22Rv1 (cell line): ENCODE measurements at regions not wholly inside any gene's neighbourhood (a gene's known extent, or its start where the extent isn't known, plus 50 kb on each side); places are given as distances from the start of the nearest gene placed in this dataset.

ENCODE experiments used
- ZFX ChIP-seq: fragments of 450-650 bp; IDR thresholded peaks from 2 replicates; pipeline ENCODE4 v1.6.1; 2017; ENCODE audit warnings: antibody characterized with exemption, borderline replicate concordance
- TF ChIP-seq, protein P1 (sequence below): fragments of 450-650 bp; IDR thresholded peaks from 2 replicates; pipeline ENCODE4 v1.5.1; 2017; ENCODE audit warnings: mild to moderate bottlenecking

- TF ChIP-seq, protein P1, sequence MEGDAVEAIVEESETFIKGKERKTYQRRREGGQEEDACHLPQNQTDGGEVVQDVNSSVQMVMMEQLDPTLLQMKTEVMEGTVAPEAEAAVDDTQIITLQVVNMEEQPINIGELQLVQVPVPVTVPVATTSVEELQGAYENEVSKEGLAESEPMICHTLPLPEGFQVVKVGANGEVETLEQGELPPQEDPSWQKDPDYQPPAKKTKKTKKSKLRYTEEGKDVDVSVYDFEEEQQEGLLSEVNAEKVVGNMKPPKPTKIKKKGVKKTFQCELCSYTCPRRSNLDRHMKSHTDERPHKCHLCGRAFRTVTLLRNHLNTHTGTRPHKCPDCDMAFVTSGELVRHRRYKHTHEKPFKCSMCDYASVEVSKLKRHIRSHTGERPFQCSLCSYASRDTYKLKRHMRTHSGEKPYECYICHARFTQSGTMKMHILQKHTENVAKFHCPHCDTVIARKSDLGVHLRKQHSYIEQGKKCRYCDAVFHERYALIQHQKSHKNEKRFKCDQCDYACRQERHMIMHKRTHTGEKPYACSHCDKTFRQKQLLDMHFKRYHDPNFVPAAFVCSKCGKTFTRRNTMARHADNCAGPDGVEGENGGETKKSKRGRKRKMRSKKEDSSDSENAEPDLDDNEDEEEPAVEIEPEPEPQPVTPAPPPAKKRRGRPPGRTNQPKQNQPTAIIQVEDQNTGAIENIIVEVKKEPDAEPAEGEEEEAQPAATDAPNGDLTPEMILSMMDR: no peak
- no peak for TF ChIP-seq ZFX
These were observed 187.3 kb upstream of the CTAGE1 start for GRCh38 chr18:22604986-22605421.
